ENCODE measurements at regions not wholly inside any gene's neighbourhood (a gene's known extent, or its start where the extent isn't known, plus 50 kb on each side); places are given as distances from the start of the nearest gene placed in this dataset.

- no peak for TF ChIP-seq CTCF (IDR thresholded peaks at IDR 0.05 in 8 of 11, conservative IDR thresholded peaks at IDR 0.05 in 3 of 11)
- TF ChIP-seq POLR2A (IDR thresholded peaks at IDR 0.05): no peak
- no peak for TF ChIP-seq POLR2AphosphoS5 (IDR thresholded peaks at IDR 0.05)
Observed at GRCh38 chr1:101407505-101408211, 170.8 kb downstream of the S1PR1 start.
